Mucosa of descending colon (tissue), 3 donors: ENCODE measurements at regions not wholly inside any gene's neighbourhood (a gene's known extent, or its start where the extent isn't known, plus 50 kb on each side); places are given as distances from the start of the nearest gene placed in this dataset.

Experiments used
- ATAC-seq: fragments of 200-7000 bp; cut with Tn5 transposase; one replicate; pipeline ENCODE4 v1.9.1; 2020; ENCODE audit warnings: mild to moderate bottlenecking, moderate library complexity
- DNase-seq, 3 donors: peaks; one replicate each; pipeline ENCODE4 v3.0.0-alpha.2; 2020
- H3K36me3 ChIP-seq: fragments of 200-600 bp; one replicate; pipeline ENCODE4 v1.8.0; 2021; ENCODE audit warnings: low read depth, mild to moderate bottlenecking
- H3K4me1 ChIP-seq: fragments of 200-600 bp; one replicate; pipeline ENCODE4 v1.8.0; 2021; ENCODE audit warnings: low read depth, mild to moderate bottlenecking
- H3K4me3 ChIP-seq: fragments of 200-600 bp; one replicate; pipeline ENCODE4 v1.8.0; 2021; ENCODE audit warnings: mild to moderate bottlenecking
- H3K9me3 ChIP-seq: fragments of 200-600 bp; one replicate; pipeline ENCODE4 v1.8.0; 2021; ENCODE audit warnings: mild to moderate bottlenecking
- CTCF ChIP-seq: fragments of 200-600 bp; IDR thresholded peaks from one replicate; pipeline ENCODE4 v1.8.0; 2022; ENCODE audit warnings: antibody characterized with exemption, mild to moderate bottlenecking
- intact Hi-C, 2 donors: fragments of 100-400 bp; cut with DNase I in 1 of 2; cut with micrococcal nuclease in 1 of 2; formaldehyde crosslinking; loops; one replicate each; pipeline versions ENCODE4 v1.11.0 to v1.11.1; 2022; cut with DNase I, micrococcal nuclease
- donor health status: DM: no; HTN: no; CAD: no; lungs with moderate emphysema.
- donor health status: DM: no; HTN: no; CAD: no.
- donor health status: DM: no; HTN: yes; CAD: no.

DNA sequence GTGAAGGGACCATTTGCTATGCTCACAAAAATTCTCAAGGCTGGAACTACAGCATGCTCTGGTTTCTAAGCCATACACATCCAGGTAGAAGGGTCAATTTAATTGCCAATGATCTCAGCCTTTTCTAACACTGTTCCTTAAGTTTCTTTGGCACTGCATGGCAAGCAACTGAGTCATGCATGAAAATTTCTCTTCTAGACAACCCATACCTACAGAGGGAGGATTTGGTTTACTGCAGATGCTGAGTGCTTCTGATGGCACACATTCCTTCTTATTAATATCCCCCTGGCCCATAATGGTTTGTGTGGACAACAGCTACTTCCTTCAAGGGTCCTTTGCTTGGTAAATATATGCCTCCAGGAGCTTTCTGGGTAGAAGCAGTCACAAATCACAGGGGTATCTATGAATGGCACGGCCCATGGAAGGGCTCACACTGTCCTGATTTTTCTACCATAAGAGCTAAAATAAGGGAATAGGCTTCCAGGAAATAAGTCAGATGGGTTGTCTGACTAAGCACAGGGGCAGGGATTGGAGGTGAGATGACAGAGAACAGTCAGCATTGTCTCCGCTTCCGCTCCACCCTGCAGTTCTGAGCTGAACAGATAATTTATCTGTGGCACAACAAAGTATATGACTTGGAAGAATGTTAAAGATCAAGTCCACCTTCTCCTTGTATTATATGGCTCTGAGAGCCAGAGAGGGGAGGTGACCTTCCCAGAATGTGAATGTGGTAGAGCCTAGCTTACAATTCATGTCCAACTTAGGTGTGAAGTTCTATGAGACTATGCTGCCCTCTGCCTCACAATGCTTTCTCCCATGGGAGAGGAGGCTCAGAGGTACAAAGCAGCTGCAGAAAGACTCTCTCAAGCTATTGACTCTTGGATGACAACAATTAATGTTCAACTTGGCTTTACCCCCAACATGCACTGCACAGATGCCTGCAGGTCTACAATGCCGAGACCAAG is 199.2 kb upstream of the TNP1 start:
- H3K9me3 ChIP-seq = no peaks in the 10 kb centered on the region
- no peak for TF ChIP-seq CTCF
- no peaks in the 10 kb centered on the region for H3K36me3 ChIP-seq
- intact Hi-C loops = no loop called here
- ATAC-seq (no peak), DNase-seq (no peak)
- no peak overlapping the region for H3K4me3 ChIP-seq
- no peaks in the 10 kb centered on the region for H3K4me1 ChIP-seq

GRCh38 chr2:217057773-217058172 is 197.9 kb upstream of the TNP1 start:
- intact Hi-C loops = no loop called here
- Histone ChIP-seq H3K4me1 (no peaks in the 10 kb centered on the region), H3K36me3 (no peaks in the 10 kb centered on the region), H3K9me3 (no peaks in the 10 kb centered on the region), H3K4me3 (no peak overlapping the region)
- DNase-seq = no peak
- no peak for ATAC-seq
- TF ChIP-seq CTCF = no peak

DNA sequence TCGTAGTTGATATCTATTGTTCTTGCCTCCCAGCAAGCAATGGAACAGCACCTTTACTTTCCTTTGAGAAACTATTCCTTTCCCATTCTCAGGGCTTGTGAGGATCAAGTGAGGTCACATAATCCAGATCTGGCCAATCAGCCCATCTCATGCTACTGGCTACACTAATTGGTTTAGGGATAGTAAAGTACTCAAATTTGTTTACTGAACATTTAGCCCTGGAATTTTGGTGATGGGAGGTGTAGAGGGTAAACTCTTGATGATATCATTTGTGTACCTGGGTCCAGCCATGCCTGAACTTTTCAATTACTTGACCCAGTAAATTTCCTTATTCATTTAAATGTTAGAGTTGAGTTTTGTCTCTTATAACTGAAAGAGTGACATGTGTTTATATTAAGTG is 195.8 kb upstream of the TNP1 start:
- intact Hi-C loops = no loop called here
- Histone ChIP-seq H3K9me3 (no peaks in the 10 kb centered on the region), H3K4me1 (no peaks in the 10 kb centered on the region), H3K4me3 (no peak overlapping the region), H3K36me3 (no peaks in the 10 kb centered on the region)
- DNase-seq (no peak), ATAC-seq (no peak)
- TF ChIP-seq CTCF = no peak

GRCh38 chr2:217054791-217055190 is 194.9 kb upstream of the TNP1 start:
- H3K9me3 ChIP-seq = no peaks in the 10 kb centered on the region
- H3K36me3 ChIP-seq = no peaks in the 10 kb centered on the region
- ATAC-seq (no peak), DNase-seq (no peak)
- intact Hi-C loops = no loop called here
- no peaks in the 10 kb centered on the region for H3K4me1 ChIP-seq
- TF ChIP-seq CTCF = no peak
- H3K4me3 ChIP-seq = no peak overlapping the region

- H3K4me1 ChIP-seq = no peaks in the 10 kb centered on the region
- no peak overlapping the region for H3K4me3 ChIP-seq
- no peaks in the 10 kb centered on the region for H3K36me3 ChIP-seq
- H3K9me3 ChIP-seq = no peaks in the 10 kb centered on the region
- intact Hi-C loops = no loop called here
- DNase-seq (no peak), ATAC-seq (no peak)
- TF ChIP-seq CTCF = no peak
Observed at GRCh38 chr2:217052856-217053577, 193.2 kb upstream of the TNP1 start.
